BE2C (cell line): ENCODE measurements at regions not wholly inside any gene's neighbourhood (a gene's known extent, or its start where the extent isn't known, plus 50 kb on each side); places are given as distances from the start of the nearest gene placed in this dataset.

ENCODE experiments used
- DNase-seq: peaks from one replicate; pipeline ENCODE4 v3.0.0-alpha.2; 2020
- H3K27me3 ChIP-seq: fragments of 250-450 bp; sonication (Bioruptor Pico); 2 replicates; pipeline ENCODE4 v1.5.1; 2020; ENCODE audit warnings: mild to moderate bottlenecking
- H3K36me3 ChIP-seq: fragments of 250-450 bp; sonication (Bioruptor Pico); 2 replicates; pipeline ENCODE4 v1.5.1; 2020; ENCODE audit warnings: mild to moderate bottlenecking
- H3K4me1 ChIP-seq: fragments of 250-450 bp; sonication (Bioruptor Pico); 2 replicates; pipeline ENCODE4 v1.5.1; 2020
- H3K4me3 ChIP-seq: 2 replicates; pipeline ENCODE4 v1.5.1; 2011; ENCODE audit warnings: low read depth, low read length
- H3K9me3 ChIP-seq: fragments of 250-450 bp; sonication (Bioruptor Pico); 2 replicates; pipeline ENCODE4 v1.5.1; 2020
- TF ChIP-seq, protein P1 (sequence below): IDR thresholded peaks from 2 replicates; pipeline ENCODE4 v1.5.1; 2012; ENCODE audit warnings: mild to moderate bottlenecking, low read depth, low read length

DNA sequence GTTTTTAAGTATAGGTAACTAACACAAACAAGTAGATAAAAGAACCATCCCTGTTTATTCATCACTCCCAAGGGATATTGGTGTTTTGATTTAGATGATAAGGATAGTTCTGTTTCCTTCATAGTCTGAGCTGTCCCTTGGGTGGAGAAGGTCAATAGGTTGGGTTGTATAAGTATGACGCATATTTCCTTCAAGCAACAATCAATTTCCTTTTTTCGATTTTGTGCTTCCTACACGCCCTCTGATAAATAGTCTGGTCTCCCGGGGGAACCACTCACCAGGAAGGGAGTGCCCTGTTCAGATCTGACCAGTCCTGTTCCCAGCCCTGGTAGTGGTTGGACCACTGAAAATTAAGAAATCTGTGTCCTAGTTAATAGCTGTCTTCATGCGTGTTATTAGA lies 378.8 kb upstream of the FAR2 start:
- H3K36me3 ChIP-seq = no peaks in the 10 kb centered on the region
- DNase-seq = no peak
- TF ChIP-seq, protein P1, sequence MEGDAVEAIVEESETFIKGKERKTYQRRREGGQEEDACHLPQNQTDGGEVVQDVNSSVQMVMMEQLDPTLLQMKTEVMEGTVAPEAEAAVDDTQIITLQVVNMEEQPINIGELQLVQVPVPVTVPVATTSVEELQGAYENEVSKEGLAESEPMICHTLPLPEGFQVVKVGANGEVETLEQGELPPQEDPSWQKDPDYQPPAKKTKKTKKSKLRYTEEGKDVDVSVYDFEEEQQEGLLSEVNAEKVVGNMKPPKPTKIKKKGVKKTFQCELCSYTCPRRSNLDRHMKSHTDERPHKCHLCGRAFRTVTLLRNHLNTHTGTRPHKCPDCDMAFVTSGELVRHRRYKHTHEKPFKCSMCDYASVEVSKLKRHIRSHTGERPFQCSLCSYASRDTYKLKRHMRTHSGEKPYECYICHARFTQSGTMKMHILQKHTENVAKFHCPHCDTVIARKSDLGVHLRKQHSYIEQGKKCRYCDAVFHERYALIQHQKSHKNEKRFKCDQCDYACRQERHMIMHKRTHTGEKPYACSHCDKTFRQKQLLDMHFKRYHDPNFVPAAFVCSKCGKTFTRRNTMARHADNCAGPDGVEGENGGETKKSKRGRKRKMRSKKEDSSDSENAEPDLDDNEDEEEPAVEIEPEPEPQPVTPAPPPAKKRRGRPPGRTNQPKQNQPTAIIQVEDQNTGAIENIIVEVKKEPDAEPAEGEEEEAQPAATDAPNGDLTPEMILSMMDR = no peak
- H3K4me3 ChIP-seq = no peak overlapping the region
- H3K9me3 ChIP-seq = no peaks in the 10 kb centered on the region
- no peaks in the 10 kb centered on the region for H3K4me1 ChIP-seq
- H3K27me3 ChIP-seq = no peaks in the 10 kb centered on the region

- no peaks in the 10 kb centered on the region for H3K36me3 ChIP-seq
- H3K9me3 ChIP-seq = no peaks in the 10 kb centered on the region
- H3K4me3 ChIP-seq = no peak overlapping the region
- H3K27me3 ChIP-seq = no peaks in the 10 kb centered on the region
- H3K4me1 ChIP-seq = no peaks in the 10 kb centered on the region; the same call in 1 of the 2 replicates
- TF ChIP-seq, protein P1 = no peak
- DNase-seq = no peak
Observed at GRCh38 chr12:28771968-28772367, 377.1 kb upstream of the FAR2 start.

- H3K4me3 ChIP-seq = no peak overlapping the region
- H3K4me1 ChIP-seq = no peaks in the 10 kb centered on the region; the same call in 1 of the 2 replicates
- no peaks in the 10 kb centered on the region for H3K36me3 ChIP-seq
- H3K9me3 ChIP-seq = no peaks in the 10 kb centered on the region
- TF ChIP-seq, protein P1 = no peak
- no peak for DNase-seq
- no peaks in the 10 kb centered on the region for H3K27me3 ChIP-seq
Observed at GRCh38 chr12:28775556-28775955, 373.5 kb upstream of the FAR2 start.

DNA sequence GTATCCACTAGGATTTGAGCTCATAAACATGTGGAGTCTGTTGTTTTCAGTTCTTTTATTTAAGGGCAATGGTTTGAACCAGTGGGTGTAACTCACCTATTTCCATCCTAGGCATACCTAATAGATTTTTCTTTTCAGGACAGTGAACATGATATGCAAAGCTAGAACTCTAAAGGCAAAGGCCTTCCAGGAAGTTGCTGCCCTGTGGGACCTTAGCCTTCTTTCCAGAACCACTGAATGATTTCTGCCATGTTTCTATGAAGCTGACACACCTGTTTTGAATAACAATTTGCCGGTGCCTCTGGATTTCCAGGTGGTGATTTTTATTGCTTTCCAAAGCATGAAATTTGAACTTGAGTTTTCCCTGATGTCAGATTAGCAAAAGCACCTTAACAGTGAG lies 372.9 kb upstream of the FAR2 start:
- no peaks in the 10 kb centered on the region for H3K27me3 ChIP-seq
- DNase-seq = no peak
- no peaks in the 10 kb centered on the region; the same call in 1 of the 2 replicates for H3K4me1 ChIP-seq
- no peaks in the 10 kb centered on the region for H3K36me3 ChIP-seq
- H3K9me3 ChIP-seq = no peaks in the 10 kb centered on the region
- no peak overlapping the region for H3K4me3 ChIP-seq
- TF ChIP-seq, protein P1 = no peak

GRCh38 chr12:28776913-28777422 lies 372.1 kb upstream of the FAR2 start:
- Histone ChIP-seq H3K4me1 (no peaks in the 10 kb centered on the region; the same call in 1 of the 2 replicates), H3K27me3 (no peaks in the 10 kb centered on the region), H3K4me3 (no peak overlapping the region), H3K36me3 (no peaks in the 10 kb centered on the region), H3K9me3 (no peaks in the 10 kb centered on the region)
- TF ChIP-seq, protein P1 = no peak
- no peak for DNase-seq

DNA sequence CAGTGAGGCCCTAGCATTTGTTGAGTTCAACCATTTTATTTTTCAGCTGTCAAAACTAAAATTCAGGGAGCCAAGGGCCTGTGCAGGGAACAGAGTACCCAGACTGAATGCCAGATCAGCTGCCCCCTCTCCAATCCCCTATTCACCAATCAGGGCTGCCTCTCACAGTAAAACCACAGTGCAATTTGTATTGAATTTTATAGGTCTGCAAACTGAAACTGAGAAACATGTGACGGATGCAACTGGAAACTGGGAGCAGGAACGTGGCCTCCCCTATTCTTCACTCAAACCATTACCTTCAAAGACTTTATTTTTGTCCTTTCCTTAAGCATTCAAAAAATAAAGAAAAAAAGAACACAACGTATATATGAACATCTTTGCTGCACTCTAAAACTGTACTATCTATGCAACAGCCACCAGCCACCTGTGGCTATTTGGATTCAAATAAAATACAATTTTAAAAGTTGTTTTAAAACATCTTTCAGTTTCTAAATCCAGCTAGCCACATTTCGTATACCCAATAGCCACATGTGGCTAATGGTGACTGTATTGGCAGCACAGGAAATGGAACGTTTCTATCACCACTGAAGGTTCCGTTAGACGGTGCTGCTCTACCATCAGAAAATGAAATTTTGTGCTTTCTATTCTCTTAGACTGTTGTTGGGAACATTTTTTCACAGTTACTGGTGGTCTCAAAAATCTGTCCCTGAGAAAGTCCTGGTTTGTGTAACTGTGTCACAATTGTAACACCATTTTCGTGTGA lies 371.3 kb upstream of the FAR2 start:
- Histone ChIP-seq H3K9me3 (no peaks in the 10 kb centered on the region), H3K36me3 (no peaks in the 10 kb centered on the region), H3K27me3 (no peaks in the 10 kb centered on the region), H3K4me3 (no peak overlapping the region), H3K4me1 (no peaks in the 10 kb centered on the region; the same call in 1 of the 2 replicates)
- no peak for DNase-seq
- TF ChIP-seq, protein P1 = no peak
